ENCODE measurements at regions not wholly inside any gene's neighbourhood (a gene's known extent, or its start where the extent isn't known, plus 50 kb on each side); places are given as distances from the start of the nearest gene placed in this dataset.

DNA sequence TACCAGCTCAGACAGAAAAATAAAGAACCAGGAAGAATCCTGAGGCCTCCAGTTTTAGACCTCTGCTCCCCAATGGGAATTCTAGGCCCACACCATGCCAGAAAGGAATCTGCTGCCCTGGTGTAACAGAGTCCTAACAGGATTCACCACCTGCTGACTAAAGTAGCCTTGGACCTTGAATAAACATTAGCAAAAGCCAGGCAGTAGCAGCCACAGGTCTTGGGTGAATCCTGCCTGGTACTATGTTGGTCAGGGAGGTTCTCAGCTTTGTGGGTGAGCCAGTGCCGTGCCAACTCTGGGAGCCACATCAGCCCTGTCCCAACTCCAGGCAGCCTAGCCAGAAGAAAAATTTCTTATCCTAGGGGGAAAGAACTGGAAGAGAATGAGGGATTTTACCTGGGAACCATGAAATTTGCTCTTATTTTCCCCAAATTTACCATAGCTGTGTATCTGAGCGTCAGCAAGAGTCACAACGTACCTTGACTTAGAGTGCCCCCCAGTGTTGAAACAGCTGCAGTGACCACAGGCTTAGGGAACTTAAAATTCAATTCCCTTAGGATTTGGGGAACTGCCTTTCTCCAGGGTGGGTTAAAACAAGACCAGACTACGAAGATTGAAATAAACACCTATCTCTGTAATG is 1895.6 kb upstream of the PRR20A start:
- DNase-seq (ENCODE audit: low read depth): no peak

GRCh38 chr13:55255236-55255635 is 1885.5 kb upstream of the PRR20A start:
- DNase-seq (ENCODE audit: low read depth): no peak

GRCh38 chr13:55263045-55263444 is 1877.7 kb upstream of the PRR20A start:
- no peak for DNase-seq (ENCODE audit: low read depth)

DNA sequence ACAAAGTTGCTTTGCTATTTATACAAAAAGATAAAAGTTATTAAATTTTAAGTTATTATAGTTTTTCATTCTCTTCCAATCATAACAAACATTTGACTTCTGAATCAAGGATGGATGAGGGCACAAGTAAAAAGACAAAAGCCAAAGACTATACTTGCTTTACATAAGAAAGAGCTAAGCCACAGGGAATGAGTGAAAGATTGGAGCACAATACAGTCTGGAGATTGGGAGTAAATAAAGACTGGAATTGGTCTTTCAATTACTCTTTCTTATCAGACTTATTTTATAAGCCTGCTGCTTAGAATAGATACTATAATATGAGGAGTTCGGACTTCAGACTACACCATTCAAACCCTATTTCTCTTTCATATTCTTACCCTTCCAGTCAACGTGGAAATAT is 1874.1 kb upstream of the PRR20A start:
- DNase-seq (ENCODE audit: low read depth): no peak

GRCh38 chr13:55298201-55298600 is 1842.5 kb upstream of the PRR20A start:
- no peak for DNase-seq (ENCODE audit: low read depth)

DNA sequence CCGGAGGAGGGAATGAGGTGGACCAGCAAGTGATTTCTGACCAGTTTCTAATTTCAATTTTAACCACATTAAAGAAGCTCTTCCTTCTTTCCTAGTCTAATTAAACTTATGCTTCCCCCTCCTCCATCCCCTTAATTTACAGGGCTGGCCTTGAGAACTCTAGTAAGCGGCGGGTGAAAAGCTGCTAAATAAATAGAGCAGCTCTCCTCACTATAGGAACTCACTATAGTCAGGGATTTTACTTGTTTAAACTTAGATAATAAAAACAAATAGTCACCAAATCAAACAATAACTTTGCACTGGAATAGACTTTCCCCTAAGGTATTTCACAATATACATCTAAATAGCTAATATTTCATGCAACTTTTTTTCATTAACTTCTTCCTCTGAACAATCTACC is 1838.2 kb upstream of the PRR20A start:
- DNase-seq (ENCODE audit: low read depth): no peak

- no peak for DNase-seq (ENCODE audit: low read depth)
Measured at GRCh38 chr13:55307909-55308308, 1832.8 kb upstream of the PRR20A start.

- no peak for DNase-seq (ENCODE audit: low read depth)
Measured at GRCh38 chr13:55341891-55342290, 1798.8 kb upstream of the PRR20A start.

GRCh38 chr13:55345224-55345623 is 1795.5 kb upstream of the PRR20A start:
- DNase-seq (ENCODE audit: low read depth): no peak

- DNase-seq (ENCODE audit: low read depth): no peak
Measured at GRCh38 chr13:55347528-55347927, 1793.2 kb upstream of the PRR20A start.

GRCh38 chr13:55359067-55359466 is 1781.7 kb upstream of the PRR20A start:
- no peak for DNase-seq (ENCODE audit: low read depth)

- no peak for DNase-seq (ENCODE audit: low read depth)
Measured at GRCh38 chr13:55361141-55361540, 1779.6 kb upstream of the PRR20A start.

GRCh38 chr13:55366676-55367075 is 1774.0 kb upstream of the PRR20A start:
- no peak for DNase-seq (ENCODE audit: low read depth)

GRCh38 chr13:55394470-55394869 is 1746.2 kb upstream of the PRR20A start:
- no peak for DNase-seq (ENCODE audit: low read depth)

DNA sequence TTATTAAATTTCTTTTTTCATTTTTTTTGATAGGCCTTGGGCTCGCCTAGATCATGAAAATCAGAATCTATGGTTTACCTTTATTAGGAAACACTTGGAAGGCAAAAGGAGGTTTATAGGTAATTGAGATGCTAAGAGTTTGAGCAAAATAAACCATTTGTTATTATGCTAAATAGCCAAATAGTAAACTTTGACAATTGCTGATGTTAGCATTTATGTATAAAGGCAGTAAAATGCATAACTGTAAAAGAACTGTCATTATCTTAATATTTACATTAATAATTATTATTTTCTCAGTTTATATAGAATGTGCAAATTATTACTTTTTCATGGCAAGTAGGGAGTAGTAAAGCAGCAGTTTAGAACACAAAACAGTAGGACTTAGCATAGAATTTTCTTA is 1737.8 kb upstream of the PRR20A start:
- DNase-seq (ENCODE audit: low read depth): no peak

GRCh38 chr13:55403887-55404487 is 1736.7 kb upstream of the PRR20A start:
- DNase-seq (ENCODE audit: low read depth): no peak

DNA sequence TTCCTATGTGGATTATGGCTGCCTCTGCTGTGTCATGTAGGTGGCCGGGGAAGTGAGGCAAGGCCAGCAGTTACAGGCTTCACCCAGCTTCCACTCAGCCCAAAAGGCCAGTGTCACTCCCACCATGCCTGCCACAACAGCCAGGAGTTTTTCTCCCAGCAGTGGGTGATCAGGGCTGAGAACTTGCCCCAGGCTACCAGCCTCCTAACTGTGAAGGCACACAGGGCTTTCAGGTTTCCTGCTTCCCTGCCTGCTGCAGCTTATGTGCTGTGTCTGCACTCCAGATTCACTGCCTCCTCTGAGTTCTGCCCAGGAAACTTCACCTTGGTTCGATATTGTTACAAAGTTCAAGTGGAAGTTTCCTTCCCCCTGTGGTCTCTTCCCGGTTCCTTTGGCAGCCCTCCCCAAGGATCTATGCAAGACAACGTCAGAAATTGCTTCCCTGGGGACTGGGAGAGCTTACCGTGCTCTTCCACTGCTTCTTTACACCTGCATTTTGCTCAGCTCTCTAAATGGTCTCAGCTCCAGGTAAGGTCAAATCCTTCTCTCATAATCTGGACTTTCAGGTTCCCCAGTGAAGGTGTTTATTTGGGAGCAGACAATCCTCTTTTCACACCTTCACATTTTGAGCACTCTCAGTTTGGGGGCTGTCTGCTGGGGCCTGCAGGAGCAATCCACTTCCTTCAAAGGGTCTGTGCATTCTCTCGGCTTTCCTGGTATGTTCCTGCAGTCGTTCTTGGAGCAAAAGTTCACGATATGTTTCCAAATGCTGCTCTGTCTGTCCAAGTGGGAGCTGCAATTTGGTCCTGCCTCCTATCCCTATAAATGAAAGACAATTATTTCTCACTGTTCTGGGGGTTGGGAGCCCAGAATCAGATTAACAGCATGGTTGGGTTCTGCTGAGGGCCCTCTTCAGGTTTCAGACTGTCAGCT is 1730.1 kb upstream of the PRR20A start:
- DNase-seq (ENCODE audit: low read depth): no peak

DNA sequence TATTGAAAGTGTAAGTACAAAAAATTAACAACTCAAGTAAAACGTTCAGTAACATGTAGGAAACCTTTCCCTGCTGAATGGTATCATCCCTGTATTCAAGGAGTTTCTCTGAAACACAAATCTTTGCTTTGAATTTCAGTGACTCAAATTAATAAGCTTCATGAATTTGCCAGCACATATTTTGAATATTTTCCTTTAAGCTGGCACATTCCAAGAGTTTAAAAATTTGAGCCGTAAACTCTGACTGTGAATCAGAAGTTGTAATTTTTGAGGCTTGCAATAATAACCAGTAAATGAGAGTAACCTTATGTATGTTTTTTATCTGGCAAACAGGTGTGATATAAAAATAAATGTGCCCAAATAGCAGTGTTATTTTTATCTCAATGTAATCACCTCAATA is 1722.6 kb upstream of the PRR20A start:
- DNase-seq (ENCODE audit: low read depth): no peak

- DNase-seq (ENCODE audit: low read depth): no peak
Measured at GRCh38 chr13:55432814-55433213, 1707.9 kb upstream of the PRR20A start.

GRCh38 chr13:55437162-55437561 is 1703.6 kb upstream of the PRR20A start:
- DNase-seq (ENCODE audit: low read depth): no peak

- no peak for DNase-seq (ENCODE audit: low read depth)
Measured at GRCh38 chr13:55439450-55439849, 1701.3 kb upstream of the PRR20A start.

DNA sequence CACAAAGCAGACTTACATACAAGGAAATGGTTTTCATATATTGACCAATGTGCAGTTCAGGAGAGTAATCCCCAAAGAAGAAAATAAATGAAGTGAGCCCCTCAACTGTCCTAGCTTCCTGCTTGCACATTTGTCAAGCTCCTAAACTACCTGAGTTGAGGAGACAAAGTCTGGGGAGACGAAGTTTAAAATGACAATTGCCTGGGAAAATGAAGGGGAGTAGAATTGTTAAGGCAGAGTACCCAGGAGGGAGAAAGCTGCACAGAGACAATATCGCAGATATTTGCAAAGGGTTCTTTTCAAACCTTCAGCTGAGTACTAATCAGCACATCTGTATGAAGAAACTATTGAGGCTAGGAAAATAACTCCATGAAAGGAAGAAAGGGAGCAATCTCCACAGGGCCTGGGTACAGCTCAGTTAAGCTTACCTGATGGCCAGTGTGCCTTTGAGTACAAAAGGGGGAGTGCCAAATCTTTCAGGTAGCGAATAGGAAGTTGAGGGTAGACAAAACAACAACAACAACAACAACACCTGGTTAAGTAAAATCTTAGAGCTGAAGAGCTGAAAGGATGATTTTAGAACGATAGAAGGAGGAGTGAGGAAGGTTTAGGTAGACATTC is 1700.1 kb upstream of the PRR20A start:
- DNase-seq (ENCODE audit: low read depth): no peak

DNA sequence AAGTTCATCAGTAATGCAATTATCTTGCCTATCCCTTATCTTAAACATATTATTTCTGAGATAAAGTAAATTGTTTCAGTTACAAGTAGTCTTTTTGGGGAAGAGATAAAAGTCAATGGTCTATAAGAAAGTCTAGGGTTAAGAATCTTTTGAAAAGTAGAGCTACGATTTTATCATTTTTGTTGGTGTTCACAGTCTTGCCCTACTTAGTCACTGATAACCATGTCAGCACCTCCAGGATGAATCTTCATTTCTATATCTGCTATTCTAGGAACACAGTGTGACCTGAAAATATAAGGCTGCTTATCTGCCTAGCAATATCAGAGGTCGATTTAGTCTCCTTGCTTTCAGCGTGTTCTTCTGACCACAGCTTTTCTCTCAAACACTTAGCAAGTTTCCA is 1676.5 kb upstream of the PRR20A start:
- DNase-seq (ENCODE audit: low read depth): no peak

Measured in activated gamma-delta T cell treated with anti-CD3 and anti-CD28 coated beads, Interleukin-2, amount 50 U/mL, for 16 hours (primary cell).